HG02840 (cell line): ENCODE measurements at regions not wholly inside any gene's neighbourhood (a gene's known extent, or its start where the extent isn't known, plus 50 kb on each side); places are given as distances from the start of the nearest gene placed in this dataset.
A peak's percentile ranks its signal among the peaks of the same experiment; 100 is the strongest.
"Not testable (repeated sequence)": the region's sequence is repeated elsewhere in the genome, so short reads cannot be mapped to it uniquely, and the experiment has no call there.

Experiments used
- ATAC-seq: cut with Tn5 transposase; IDR thresholded peaks from one replicate; pipeline ENCODE4 v1.9.1; 2021; ENCODE audit warnings: mild to moderate bottlenecking, moderate library complexity, moderate number of reproducible peaks; ENCODE audit not compliant: unreplicated experiment, low FRiP score

- no peak for ATAC-seq
Measured at GRCh38 chr21:22136740-22137139, 1138.5 kb downstream of the NCAM2 start.

GRCh38 chr21:22138297-22139016 lies 1140.2 kb downstream of the NCAM2 start:
- no peak for ATAC-seq

- ATAC-seq: no peak
Measured at GRCh38 chr21:22145545-22145944, 1147.3 kb downstream of the NCAM2 start.

- ATAC-seq: no peak
Measured at GRCh38 chr21:22154579-22155274, 1156.5 kb downstream of the NCAM2 start.

- no peak for ATAC-seq
Measured at GRCh38 chr21:22164912-22165311, 1166.7 kb downstream of the NCAM2 start.

GRCh38 chr21:22174746-22175145 lies 1176.5 kb downstream of the NCAM2 start:
- ATAC-seq: no peak

GRCh38 chr21:22189278-22189677 lies 1191.1 kb downstream of the NCAM2 start:
- no peak for ATAC-seq

- ATAC-seq: no peak
Measured at GRCh38 chr21:22191581-22191980, 1193.4 kb downstream of the NCAM2 start.

- no peak for ATAC-seq
Measured at GRCh38 chr21:22192766-22193165, 1194.6 kb downstream of the NCAM2 start.

- not testable (repeated sequence) for ATAC-seq
Measured at GRCh38 chr21:22194986-22195385, 1196.8 kb downstream of the NCAM2 start.

- ATAC-seq: no peak
Measured at GRCh38 chr21:22200378-22201092, 1202.3 kb downstream of the NCAM2 start.

- no peak for ATAC-seq
Measured at GRCh38 chr21:22201126-22201525, 1202.9 kb downstream of the NCAM2 start.

GRCh38 chr21:22201669-22202068 lies 1203.5 kb downstream of the NCAM2 start:
- no peak for ATAC-seq

- ATAC-seq: no peak
Measured at GRCh38 chr21:22209304-22209700, 1211.1 kb downstream of the NCAM2 start.

GRCh38 chr21:22211943-22212342 lies 1213.7 kb downstream of the NCAM2 start:
- ATAC-seq: no peak

GRCh38 chr21:22223385-22223784 lies 1225.2 kb downstream of the NCAM2 start:
- ATAC-seq: peak; percentile 74

- no peak for ATAC-seq
Measured at GRCh38 chr21:22224261-22224660, 1226.1 kb downstream of the NCAM2 start.

- no peak for ATAC-seq
Measured at GRCh38 chr21:22225299-22225698, 1227.1 kb downstream of the NCAM2 start.

- ATAC-seq: no peak
Measured at GRCh38 chr21:22231013-22231412, 1232.8 kb downstream of the NCAM2 start.

GRCh38 chr21:22235866-22236590 lies 1237.8 kb downstream of the NCAM2 start:
- ATAC-seq: no peak

GRCh38 chr21:22244516-22244915 lies 1246.3 kb downstream of the NCAM2 start:
- ATAC-seq: no peak
